GM12864 (cell line): ENCODE measurements at regions not wholly inside any gene's neighbourhood (a gene's known extent, or its start where the extent isn't known, plus 50 kb on each side); places are given as distances from the start of the nearest gene placed in this dataset.

Experiments
- DNase-seq: peaks from one replicate; pipeline ENCODE4 v3.0.0-alpha.2; 2011; ENCODE audit warnings: low read depth
- H3K4me3 ChIP-seq: 2 replicates; pipeline ENCODE4 v1.5.1; 2011; ENCODE audit warnings: mild to moderate bottlenecking, low read depth, low read length, control low read depth
- CTCF ChIP-seq: IDR thresholded peaks from 2 replicates; pipeline ENCODE4 v1.5.1; 2011; ENCODE audit warnings: low read depth, mild to moderate bottlenecking, moderate library complexity, low read length, control low read depth, inconsistent platforms; ENCODE audit errors: missing control alignments

- H3K4me3 ChIP-seq = no peak overlapping the region
- TF ChIP-seq CTCF = no peak
- no peak for DNase-seq
These were observed 583.6 kb downstream of the BCL11B start for GRCh38 chr14:98688446-98688845.

GRCh38 chr14:98689951-98690350 lies 582.0 kb downstream of the BCL11B start:
- DNase-seq = no peak
- TF ChIP-seq CTCF = no peak
- H3K4me3 ChIP-seq = no peak overlapping the region

GRCh38 chr14:98692832-98693231 lies 579.2 kb downstream of the BCL11B start:
- no peak for TF ChIP-seq CTCF
- no peak overlapping the region for H3K4me3 ChIP-seq
- DNase-seq = no peak

- no peak for DNase-seq
- TF ChIP-seq CTCF = no peak
- no peak overlapping the region for H3K4me3 ChIP-seq
These were observed 577.5 kb downstream of the BCL11B start for GRCh38 chr14:98694541-98694940.

GRCh38 chr14:98695809-98696208 lies 576.2 kb downstream of the BCL11B start:
- no peak for DNase-seq
- no peak overlapping the region for H3K4me3 ChIP-seq
- no peak for TF ChIP-seq CTCF

- no peak for DNase-seq
- H3K4me3 ChIP-seq = no peak overlapping the region
- TF ChIP-seq CTCF = no peak
These were observed 573.7 kb downstream of the BCL11B start for GRCh38 chr14:98698341-98698740.

GRCh38 chr14:98700748-98701147 lies 571.2 kb downstream of the BCL11B start:
- H3K4me3 ChIP-seq = no peak overlapping the region
- TF ChIP-seq CTCF = no peak
- no peak for DNase-seq
